ENCODE measurements at regions not wholly inside any gene's neighbourhood (a gene's known extent, or its start where the extent isn't known, plus 50 kb on each side); places are given as distances from the start of the nearest gene placed in this dataset.

GRCh38 chr18:21179590-21180220 is 62.3 kb upstream of the GREB1L start:
- DNase-seq (ENCODE audit: low read depth): no peak
- H3K4me3 ChIP-seq (ENCODE audit: low read depth, low read length): no peak overlapping the region
- TF ChIP-seq, protein P1, sequence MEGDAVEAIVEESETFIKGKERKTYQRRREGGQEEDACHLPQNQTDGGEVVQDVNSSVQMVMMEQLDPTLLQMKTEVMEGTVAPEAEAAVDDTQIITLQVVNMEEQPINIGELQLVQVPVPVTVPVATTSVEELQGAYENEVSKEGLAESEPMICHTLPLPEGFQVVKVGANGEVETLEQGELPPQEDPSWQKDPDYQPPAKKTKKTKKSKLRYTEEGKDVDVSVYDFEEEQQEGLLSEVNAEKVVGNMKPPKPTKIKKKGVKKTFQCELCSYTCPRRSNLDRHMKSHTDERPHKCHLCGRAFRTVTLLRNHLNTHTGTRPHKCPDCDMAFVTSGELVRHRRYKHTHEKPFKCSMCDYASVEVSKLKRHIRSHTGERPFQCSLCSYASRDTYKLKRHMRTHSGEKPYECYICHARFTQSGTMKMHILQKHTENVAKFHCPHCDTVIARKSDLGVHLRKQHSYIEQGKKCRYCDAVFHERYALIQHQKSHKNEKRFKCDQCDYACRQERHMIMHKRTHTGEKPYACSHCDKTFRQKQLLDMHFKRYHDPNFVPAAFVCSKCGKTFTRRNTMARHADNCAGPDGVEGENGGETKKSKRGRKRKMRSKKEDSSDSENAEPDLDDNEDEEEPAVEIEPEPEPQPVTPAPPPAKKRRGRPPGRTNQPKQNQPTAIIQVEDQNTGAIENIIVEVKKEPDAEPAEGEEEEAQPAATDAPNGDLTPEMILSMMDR (conservative IDR thresholded peaks at IDR 0.05; ENCODE audit: low read depth, low read length): peak; percentile 88

GRCh38 chr18:21180588-21180987 is 61.4 kb upstream of the GREB1L start:
- no peak for DNase-seq (ENCODE audit: low read depth)
- TF ChIP-seq, protein P1 (conservative IDR thresholded peaks at IDR 0.05; ENCODE audit: low read depth, low read length): no peak
- no peak overlapping the region for H3K4me3 ChIP-seq (ENCODE audit: low read depth, low read length)

DNA sequence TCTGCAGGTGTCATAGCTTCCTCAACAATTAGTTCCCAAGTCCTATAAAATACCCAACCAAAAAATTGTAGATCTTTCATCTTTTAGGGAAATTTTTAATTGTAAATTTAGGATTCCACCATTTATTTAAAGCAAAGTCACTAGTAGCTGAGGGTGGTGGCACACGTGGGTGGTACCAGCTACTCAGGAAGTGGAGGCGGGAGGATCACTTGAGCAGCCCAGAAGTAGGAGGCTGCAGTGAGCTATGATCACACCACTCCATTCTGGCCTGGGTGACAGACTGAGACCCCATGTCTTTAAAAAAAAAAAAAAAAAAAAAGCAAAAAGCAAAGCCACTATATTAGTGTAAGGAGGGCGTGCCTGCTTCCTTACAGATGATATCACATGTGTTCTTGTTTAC is 60.3 kb upstream of the GREB1L start:
- H3K4me3 ChIP-seq (ENCODE audit: low read depth, low read length): no peak overlapping the region
- DNase-seq (ENCODE audit: low read depth): no peak
- TF ChIP-seq, protein P1 (conservative IDR thresholded peaks at IDR 0.05; ENCODE audit: low read depth, low read length): no peak

DNA sequence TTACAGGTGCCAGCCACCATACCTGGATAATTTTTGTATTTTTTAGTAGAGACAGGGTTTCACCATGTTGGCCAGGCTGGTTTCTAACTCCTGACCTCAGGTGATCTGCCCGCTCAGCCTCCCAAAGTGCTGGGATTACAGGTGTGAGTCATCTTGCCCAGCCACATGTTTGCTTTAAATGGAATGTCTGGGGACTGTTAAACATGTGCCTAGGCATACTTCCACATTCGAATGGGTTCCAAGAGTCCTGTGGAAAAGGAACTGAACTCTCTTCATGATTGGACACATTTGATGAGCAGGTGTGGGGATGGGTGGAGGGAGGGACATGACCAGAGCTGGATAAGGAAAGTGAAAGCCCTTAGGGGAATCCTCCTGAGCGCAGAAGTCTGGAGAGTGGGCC is 58.4 kb upstream of the GREB1L start:
- TF ChIP-seq, protein P1 (conservative IDR thresholded peaks at IDR 0.05; ENCODE audit: low read depth, low read length): no peak
- no peak overlapping the region for H3K4me3 ChIP-seq (ENCODE audit: low read depth, low read length)
- no peak for DNase-seq (ENCODE audit: low read depth)

- H3K4me3 ChIP-seq (ENCODE audit: low read depth, low read length): no peak overlapping the region
- TF ChIP-seq, protein P1 (conservative IDR thresholded peaks at IDR 0.05; ENCODE audit: low read depth, low read length): no peak
- no peak for DNase-seq (ENCODE audit: low read depth)
These were observed 57.5 kb upstream of the GREB1L start for GRCh38 chr18:21184396-21184996.

DNA sequence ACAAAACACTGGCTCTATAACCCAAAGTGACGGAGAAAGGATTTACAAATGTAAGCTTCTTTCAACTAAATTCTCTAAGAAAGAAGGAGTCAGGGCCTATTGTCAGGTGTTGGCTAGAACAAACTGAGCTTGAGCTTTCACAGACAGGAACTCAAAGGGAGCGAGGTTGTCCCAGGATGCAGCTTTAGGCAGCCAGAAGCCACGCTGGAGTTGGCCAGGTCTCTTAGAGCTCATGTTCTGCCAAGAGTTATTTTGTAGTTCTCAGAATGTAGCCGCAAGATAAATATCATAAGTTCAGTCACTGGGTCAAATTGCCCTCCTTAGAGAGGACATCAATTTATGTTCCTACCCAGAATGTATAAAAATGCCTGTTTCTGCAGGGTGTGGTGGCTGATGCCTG is 54.1 kb upstream of the GREB1L start:
- no peak overlapping the region for H3K4me3 ChIP-seq (ENCODE audit: low read depth, low read length)
- TF ChIP-seq, protein P1 (conservative IDR thresholded peaks at IDR 0.05; ENCODE audit: low read depth, low read length): no peak
- DNase-seq (ENCODE audit: low read depth): no peak
